Brain microvascular endothelial cell (primary cell): ENCODE measurements at regions not wholly inside any gene's neighbourhood (a gene's known extent, or its start where the extent isn't known, plus 50 kb on each side); places are given as distances from the start of the nearest gene placed in this dataset.
"Not testable (repeated sequence)": the region's sequence is repeated elsewhere in the genome, so short reads cannot be mapped to it uniquely, and the experiment has no call there.

ENCODE experiments used
- DNase-seq: peaks from one replicate; pipeline ENCODE4 v3.0.0-alpha.2; 2020
- H3K27ac ChIP-seq: fragments of 250-450 bp; sonication (Bioruptor Pico); 2 replicates; pipeline ENCODE4 v1.5.1; 2020; ENCODE audit warnings: mild to moderate bottlenecking, moderate library complexity
- H3K27me3 ChIP-seq: fragments of 250-450 bp; sonication (Bioruptor Pico); replicated peaks from 2 replicates; pipeline ENCODE4 v1.5.1; 2020; ENCODE audit warnings: mild to moderate bottlenecking
- H3K36me3 ChIP-seq: fragments of 250-450 bp; sonication (Bioruptor Pico); replicated peaks from 2 replicates; pipeline ENCODE4 v1.5.1; 2020; ENCODE audit warnings: mild to moderate bottlenecking
- H3K4me3 ChIP-seq: 2 replicates; pipeline ENCODE4 v1.5.1; 2011; ENCODE audit warnings: low read depth, mild to moderate bottlenecking, control low read depth, low read length, moderate library complexity
- in situ Hi-C: cut with HindIII; loops from 2 replicates; pipeline ENCODE4 v1.10.0; 2017; ENCODE audit warnings: low sequenced_read_pairs, low pct_ligation_motif_present
- TF ChIP-seq, protein P1 (sequence below): IDR thresholded peaks from 2 replicates; pipeline ENCODE4 v1.5.1; 2011; ENCODE audit warnings: low read depth, mild to moderate bottlenecking, moderate library complexity, low read length, control low read depth, inconsistent platforms; ENCODE audit errors: missing control alignments

DNA sequence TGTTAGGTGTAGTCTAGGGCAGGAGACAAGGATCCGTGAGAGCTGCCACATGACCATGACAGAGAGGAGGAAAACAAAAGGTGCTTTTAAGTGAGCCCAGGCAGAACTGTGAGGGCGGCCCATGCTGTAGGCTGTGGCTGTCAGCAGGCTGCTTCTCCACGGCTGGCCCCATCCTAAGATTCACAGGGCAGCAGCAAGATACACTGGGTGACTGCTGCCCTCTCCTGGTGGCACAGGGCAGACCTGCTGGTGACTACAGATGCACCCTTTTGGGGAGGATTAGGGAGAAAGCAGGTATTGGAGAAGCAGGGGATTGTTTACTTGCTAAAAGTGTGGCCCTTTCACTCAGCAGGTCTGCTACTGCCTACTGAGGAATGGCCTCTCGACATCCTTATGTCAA is 112.2 kb upstream of the CCZ1B start:
- TF ChIP-seq, protein P1, sequence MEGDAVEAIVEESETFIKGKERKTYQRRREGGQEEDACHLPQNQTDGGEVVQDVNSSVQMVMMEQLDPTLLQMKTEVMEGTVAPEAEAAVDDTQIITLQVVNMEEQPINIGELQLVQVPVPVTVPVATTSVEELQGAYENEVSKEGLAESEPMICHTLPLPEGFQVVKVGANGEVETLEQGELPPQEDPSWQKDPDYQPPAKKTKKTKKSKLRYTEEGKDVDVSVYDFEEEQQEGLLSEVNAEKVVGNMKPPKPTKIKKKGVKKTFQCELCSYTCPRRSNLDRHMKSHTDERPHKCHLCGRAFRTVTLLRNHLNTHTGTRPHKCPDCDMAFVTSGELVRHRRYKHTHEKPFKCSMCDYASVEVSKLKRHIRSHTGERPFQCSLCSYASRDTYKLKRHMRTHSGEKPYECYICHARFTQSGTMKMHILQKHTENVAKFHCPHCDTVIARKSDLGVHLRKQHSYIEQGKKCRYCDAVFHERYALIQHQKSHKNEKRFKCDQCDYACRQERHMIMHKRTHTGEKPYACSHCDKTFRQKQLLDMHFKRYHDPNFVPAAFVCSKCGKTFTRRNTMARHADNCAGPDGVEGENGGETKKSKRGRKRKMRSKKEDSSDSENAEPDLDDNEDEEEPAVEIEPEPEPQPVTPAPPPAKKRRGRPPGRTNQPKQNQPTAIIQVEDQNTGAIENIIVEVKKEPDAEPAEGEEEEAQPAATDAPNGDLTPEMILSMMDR: peak; percentile 54
- H3K36me3 ChIP-seq, H3K4me3 ChIP-seq, H3K27me3 ChIP-seq, in situ Hi-C loops, H3K27ac ChIP-seq: not testable (repeated sequence)
- peak; percentile 47 for DNase-seq

DNA sequence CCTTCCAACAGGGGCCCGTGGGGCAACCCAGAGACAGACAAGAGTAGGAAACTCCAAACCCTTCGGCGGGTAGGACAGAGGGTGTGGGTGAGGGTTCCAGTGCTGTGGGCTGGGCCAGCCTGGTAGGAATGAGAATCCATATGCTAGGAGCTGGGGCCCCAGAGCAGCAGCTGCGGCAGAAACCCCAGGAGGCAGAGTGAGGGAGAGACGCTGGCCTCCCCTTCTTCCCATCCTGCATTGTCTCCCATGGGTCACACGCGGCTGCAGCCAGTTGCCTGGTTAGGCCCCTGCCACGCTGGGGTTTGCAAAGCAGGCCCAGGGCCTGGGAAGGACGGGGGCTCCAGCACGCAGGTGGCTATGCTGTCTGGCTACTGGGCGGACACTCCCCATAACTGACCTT is 113.1 kb upstream of the CCZ1B start:
- H3K4me3 ChIP-seq, DNase-seq, H3K27ac ChIP-seq, H3K36me3 ChIP-seq, H3K27me3 ChIP-seq, in situ Hi-C loops: not testable (repeated sequence)

DNA sequence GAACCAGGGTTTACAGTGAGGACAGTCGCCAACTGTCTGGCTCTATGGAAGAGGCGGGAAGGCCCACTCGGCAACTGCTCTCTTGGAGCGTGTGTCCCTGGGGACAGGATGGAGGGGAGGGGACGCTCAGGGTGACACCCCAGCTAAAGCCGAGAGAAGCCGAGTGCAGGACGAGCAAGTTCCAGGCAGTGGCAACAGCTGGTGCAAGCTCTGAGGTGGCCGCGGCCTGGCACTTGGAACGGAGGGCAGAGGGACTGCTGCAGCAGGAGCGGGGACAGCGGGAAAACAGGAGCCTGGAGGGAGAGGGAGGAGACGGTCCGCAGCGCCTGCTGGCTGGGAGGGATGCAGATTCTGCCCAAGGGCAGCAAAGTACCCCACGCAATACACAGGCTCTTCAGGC is 113.8 kb upstream of the CCZ1B start:
- in situ Hi-C loops, H3K4me3 ChIP-seq, DNase-seq, H3K27me3 ChIP-seq, H3K27ac ChIP-seq, H3K36me3 ChIP-seq: not testable (repeated sequence)

DNA sequence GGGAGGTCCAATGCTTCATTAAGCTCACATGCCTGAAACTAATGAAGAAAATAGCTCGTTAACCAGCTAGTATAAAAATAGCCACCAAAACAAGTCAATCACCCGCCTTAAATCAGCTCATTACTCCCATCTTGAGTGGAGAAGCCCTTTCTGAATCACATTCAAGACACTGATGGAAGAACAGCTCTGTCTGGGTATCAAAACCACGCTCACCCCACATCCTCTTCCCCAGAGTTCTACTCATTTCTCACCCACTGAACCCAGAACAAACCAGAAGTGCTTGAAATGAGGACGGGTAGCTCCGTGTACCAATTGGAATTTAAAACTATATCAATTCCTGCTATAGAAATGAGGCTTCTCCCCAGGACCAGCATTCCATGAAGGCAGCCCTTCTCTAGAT is 120.8 kb upstream of the CCZ1B start:
- DNase-seq, H3K27me3 ChIP-seq, in situ Hi-C loops, H3K4me3 ChIP-seq, H3K27ac ChIP-seq, H3K36me3 ChIP-seq: not testable (repeated sequence)

DNA sequence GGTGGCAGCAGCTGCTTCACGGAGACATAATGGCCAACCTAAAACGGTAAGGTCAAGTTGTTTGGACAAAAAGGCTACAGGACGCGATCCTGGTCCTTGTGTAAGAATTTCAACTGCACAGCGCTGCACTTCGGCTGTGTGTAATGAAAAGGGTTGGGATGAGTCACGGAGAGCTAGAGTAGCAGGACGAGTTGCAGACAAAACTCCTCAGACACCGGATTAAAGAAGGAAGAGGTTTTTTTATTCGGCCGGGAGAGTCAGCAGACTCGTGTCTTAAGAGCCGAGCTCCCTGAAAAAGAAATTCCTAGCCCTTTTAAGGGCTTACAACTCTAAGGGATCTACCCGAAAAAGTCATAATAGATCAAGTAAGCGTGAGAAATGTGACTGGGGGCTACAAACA is 124.2 kb upstream of the CCZ1B start:
- peak; percentile 36 for DNase-seq
- in situ Hi-C loops, H3K4me3 ChIP-seq, H3K36me3 ChIP-seq, H3K27ac ChIP-seq, H3K27me3 ChIP-seq: not testable (repeated sequence)

DNA sequence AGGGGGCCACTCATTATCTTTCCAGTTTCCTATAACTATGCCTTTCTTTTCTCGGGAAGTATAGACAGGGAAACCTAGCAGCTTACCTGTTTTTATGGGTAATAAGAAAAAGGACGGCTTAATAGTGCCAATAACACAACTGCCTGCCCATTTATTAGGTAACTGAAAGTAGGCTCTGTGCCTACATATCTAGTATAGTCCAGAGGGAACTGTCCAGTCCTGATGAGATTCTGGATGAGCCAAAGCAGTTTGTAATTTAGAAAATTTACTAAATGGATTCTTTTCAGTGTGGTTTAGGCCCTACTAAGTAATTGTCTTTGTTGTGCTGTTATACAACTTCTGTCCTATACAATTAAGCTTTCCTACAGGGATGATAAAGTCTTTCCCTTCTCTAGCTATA is 125.5 kb upstream of the CCZ1B start:
- DNase-seq, H3K36me3 ChIP-seq, H3K4me3 ChIP-seq, in situ Hi-C loops, H3K27ac ChIP-seq, H3K27me3 ChIP-seq: not testable (repeated sequence)

DNA sequence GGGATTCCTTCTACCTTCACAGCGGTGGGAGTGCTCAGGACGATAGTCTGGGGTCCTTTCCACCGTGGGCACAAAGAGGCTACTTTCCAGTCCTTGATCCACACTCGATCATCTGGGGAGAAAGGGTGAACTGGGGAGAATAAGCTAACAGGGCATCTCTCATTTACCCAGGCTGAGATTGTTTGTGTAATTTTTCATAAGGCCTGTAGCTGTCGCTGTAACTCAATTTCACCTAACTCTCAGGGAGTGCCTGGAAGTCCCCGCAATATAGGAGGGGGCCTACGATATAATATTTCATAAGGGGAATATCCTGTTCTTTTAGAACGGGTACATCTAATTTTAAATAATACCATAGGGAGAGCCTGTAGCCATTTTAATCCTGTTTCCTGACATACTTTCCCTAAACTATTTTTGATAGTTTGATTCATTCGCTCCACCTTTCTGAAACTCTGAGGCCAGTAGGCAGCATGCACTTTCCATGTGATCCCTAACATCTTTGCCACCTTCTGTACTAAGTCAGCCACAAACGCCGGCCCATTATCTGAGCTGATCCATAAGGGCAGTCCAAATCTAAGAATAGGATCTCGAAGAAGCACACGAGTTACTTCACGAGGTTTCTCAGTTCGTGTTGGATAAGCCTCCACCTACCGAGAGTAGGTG is 127.2 kb upstream of the CCZ1B start:
- H3K27me3 ChIP-seq, in situ Hi-C loops, H3K4me3 ChIP-seq, H3K27ac ChIP-seq, H3K36me3 ChIP-seq, DNase-seq: not testable (repeated sequence)
- TF ChIP-seq, protein P1: peak; percentile 30

DNA sequence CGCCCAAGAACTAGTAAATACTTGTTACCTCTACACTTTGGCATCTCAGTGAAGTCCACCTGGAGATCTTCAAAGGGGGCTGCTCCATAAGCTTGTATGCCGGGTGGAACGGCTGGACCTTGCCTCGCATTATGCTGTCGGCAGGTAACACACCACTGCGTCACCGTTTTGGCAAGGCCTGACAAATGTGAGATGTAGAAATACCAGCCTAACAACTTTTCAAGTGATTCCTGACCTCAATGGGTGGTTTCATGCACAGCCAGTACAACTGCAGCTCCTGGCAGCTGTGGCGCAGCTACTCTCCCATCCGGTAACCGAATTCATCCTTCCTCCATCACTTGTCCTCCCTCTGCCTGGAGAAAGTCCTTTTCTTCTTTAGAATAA is 127.7 kb upstream of the CCZ1B start:
- H3K36me3 ChIP-seq, H3K4me3 ChIP-seq, DNase-seq, in situ Hi-C loops, H3K27me3 ChIP-seq, H3K27ac ChIP-seq: not testable (repeated sequence)

DNA sequence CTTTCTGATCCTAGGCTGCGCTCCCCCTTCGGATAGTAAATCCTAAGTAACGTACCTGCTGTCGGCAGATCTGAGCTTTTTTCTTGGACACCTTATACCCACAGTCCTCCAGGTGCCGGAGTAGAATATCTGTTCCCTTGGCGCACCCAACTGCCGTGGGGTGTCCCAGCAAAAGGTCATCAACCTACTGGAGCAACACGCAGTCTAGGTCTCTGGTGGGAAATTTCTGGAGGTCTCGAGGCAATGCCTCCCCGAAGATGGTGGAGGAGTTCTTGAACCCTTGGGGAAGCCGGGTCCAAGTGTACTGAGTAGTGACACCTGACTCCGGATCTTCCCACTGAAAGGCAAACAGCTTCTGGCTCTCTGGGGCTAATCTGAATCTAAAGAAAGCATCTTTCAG is 129.3 kb upstream of the CCZ1B start:
- DNase-seq, in situ Hi-C loops, H3K27ac ChIP-seq: not testable (repeated sequence)

DNA sequence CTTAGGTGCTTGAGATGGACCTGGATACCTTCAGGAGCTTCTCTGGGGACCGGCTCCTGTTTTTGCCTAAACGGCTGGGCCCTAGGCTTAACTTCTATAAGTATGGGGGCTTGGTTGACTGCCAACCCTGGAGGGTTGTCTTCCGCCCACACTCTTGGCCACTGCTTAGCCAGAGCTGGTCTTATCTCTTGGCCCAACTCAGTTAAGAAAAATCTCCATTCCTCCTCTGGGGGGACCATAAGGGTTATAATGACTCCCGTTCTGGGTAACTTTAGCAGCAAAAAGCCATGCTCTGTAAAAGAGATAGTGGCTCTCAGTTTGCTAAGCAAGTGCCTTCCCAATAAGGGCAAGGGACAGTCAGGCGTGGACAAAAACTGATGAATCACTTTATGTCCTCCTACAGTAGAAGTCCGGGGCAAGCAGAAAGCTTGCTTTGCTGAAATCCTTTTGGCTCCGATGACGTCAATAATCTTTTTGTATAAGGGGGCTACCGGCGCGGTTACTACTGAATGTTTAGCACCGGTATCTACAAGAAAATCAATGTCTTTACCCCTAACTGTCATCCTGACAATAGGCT is 130.0 kb upstream of the CCZ1B start:
- in situ Hi-C loops, H3K27me3 ChIP-seq, H3K4me3 ChIP-seq, DNase-seq, H3K36me3 ChIP-seq, H3K27ac ChIP-seq: not testable (repeated sequence)

More for the DNA sequence above, 129.3 kb upstream of the CCZ1B start:
- H3K36me3 ChIP-seq, H3K4me3 ChIP-seq, H3K27me3 ChIP-seq: not testable (repeated sequence)

DNA sequence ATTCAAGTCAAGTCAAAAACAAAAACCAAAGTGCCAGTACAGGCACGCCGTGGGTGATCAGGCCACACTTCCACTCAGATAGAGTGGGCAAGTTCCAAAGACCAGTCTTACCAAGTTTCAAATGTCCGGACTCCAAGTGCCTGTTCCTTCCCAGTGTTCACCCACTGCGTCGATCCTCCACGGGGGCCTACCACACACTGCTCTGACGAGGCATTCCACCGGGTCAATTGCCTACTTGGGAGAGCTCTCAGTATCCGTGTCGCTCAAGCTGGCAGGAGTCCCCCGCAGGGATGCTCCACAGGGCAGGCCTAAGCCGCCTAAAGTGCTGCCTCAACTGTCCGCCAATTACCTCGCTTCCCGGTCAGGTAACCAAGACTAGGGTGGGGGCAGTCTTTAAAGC is 132.3 kb upstream of the CCZ1B start:
- H3K36me3 ChIP-seq, DNase-seq, H3K27ac ChIP-seq, in situ Hi-C loops, H3K4me3 ChIP-seq, H3K27me3 ChIP-seq: not testable (repeated sequence)

DNA sequence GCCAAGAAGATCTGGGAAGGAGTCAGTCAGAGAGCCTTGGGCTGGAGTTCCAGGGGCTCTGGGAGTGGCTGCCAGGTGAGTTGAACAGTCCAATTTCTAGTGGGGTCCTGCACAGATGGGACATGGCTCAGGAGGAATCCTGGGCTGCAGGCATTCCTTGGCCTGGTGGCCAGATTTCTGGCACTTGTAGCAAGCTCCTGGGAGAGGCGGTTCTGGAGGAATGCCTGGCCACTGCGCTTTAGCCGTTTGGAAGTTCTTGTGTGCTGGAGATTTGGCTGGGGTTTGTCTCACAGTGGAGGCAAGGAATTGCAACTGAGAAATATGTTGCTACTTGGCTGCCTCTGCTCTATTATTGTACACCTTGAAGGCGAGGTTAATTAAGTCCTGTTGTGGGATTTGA is 133.9 kb upstream of the CCZ1B start:
- H3K27me3 ChIP-seq, DNase-seq, H3K4me3 ChIP-seq, in situ Hi-C loops, H3K27ac ChIP-seq, H3K36me3 ChIP-seq: not testable (repeated sequence)

DNA sequence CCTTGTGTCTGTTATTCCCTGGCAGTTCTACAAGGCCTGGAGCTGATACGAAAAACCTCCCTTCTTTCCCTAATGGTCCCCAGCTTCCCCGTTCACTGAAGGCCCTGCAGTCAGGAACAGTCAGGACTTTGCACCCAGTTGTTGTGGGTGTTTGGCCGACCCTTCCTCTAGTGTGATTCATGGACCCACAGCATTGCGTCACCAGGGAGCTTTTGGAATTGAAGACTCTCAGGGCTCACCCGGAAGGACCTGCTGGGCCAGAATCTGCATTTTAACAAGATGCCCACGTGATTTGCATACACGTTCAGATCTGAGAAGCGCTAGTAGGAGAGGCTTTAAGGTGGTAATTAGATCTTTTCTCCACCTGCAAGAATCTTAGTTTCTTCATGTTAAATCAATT is 136.8 kb upstream of the CCZ1B start:
- DNase-seq, in situ Hi-C loops, H3K27me3 ChIP-seq, H3K27ac ChIP-seq, H3K36me3 ChIP-seq, H3K4me3 ChIP-seq: not testable (repeated sequence)
